HUDEP-2 (cell line): ENCODE measurements at regions not wholly inside any gene's neighbourhood (a gene's known extent, or its start where the extent isn't known, plus 50 kb on each side); places are given as distances from the start of the nearest gene placed in this dataset.
"Not testable (repeated sequence)": the region's sequence is repeated elsewhere in the genome, so short reads cannot be mapped to it uniquely, and the experiment has no call there.

Source experiments
- DNase-seq, 76 experiments: peaks; one replicate each; lab custom pipeline; 2025; ENCODE audit not compliant: unreplicated experiment in 76 of 76; lab: John Stamatoyannopoulos, UW

DNA sequence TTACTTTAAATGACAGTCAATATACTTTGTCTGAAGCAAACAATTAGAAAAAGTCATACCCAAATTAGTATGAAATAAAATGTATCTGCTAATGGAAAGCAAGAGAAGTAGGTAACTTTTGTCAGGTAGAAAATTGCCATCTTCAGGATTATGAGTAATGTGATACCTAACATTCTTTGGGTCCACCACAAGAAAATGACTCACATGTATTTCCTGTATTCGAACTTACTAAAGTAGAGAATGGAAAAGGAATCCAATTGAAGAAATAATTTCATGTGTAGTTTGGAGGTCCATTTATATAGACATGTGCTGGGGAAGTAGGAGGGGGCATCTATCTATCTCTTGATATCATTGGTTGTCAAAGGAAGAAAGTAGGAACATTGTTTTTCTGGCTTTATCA lies 636.2 kb upstream of the CHAC2 start:
- no peak for DNase-seq

- no peak for DNase-seq
Observed at GRCh38 chr2:53130441-53130943, 637.1 kb upstream of the CHAC2 start.

GRCh38 chr2:53129851-53130250 lies 637.8 kb upstream of the CHAC2 start:
- no peak for DNase-seq

- no peak for DNase-seq
Observed at GRCh38 chr2:53127061-53127650, 640.4 kb upstream of the CHAC2 start.

DNA sequence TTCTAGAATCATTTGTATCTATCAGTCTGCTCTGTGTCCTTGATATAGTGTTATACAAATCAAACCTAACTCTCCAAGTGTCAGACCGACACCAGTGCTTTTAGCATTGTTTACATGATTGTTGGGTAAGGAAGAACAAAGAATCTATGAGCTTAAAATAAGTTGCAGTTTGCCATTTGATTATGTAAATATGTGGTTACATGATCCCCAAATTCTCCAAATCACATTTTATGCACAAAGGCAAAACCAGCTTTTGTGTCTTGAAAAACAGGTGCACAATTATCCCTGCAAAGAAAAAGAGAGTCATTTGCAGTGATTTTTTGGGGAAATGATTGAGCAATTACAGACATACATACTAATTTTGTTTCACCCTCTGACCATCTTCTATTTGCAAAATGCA lies 652.6 kb upstream of the CHAC2 start:
- DNase-seq = no peak

GRCh38 chr2:53114582-53114981 lies 653.0 kb upstream of the CHAC2 start:
- no peak for DNase-seq

DNA sequence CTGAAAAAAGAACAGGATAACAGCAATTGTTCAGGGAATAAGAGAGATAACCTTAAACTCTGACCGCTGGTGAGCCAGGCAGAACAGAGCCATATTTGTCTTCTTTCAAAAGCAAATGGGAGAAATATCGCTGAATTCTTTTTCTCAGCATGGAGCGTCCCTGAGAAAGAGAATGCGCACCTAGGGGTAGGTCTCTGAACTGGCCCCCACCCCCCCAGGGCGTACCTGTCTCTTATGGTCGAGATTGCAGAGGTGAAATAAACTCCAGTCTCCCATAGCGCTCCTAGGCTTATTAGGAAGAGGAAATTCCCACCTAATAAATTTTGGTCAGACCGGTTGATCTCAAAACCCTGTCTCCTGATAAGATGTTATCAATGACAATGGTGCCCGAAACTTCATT lies 655.2 kb upstream of the CHAC2 start:
- DNase-seq = not testable (repeated sequence)

DNA sequence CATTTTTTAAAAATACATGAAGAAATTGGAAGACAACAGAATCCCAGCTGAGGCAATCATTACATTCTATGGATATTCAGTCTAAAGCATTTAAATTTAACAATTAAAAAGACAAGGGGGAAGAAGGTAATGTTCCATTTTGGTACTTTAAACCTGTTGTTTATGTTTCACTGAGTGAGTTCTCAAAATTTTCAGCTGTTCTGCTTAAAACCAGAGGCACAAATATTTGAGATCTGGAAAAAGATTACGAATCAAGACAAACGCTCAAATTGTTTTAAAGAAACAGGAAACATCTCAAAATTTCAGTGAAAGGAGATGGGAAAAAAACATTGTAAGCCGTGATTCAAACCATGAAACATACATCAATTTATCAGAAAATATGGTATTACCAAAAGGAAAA lies 656.2 kb upstream of the CHAC2 start:
- DNase-seq = no peak

DNA sequence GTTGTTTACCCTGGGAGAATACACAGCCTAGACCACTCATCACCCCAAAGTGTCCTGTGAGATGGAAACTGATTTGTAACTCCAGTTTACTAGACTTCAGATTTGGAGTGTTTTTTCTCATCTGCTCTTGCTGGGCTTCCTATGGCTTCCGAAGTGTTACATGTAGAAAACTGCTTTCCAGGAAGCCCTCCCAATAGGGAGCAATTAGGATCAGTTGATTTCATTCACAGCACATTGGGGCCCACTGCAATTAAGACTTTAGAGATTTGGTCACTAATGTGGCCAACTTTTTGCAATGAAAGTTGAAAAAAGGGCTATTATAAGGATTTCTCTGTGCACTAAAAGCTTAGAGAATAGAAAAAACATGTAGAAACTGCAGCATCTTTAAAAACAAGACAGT lies 656.6 kb upstream of the CHAC2 start:
- no peak for DNase-seq

GRCh38 chr2:53108246-53108645 lies 659.4 kb upstream of the CHAC2 start:
- DNase-seq = no peak

- DNase-seq = no peak
Observed at GRCh38 chr2:53104263-53104662, 663.3 kb upstream of the CHAC2 start.

DNA sequence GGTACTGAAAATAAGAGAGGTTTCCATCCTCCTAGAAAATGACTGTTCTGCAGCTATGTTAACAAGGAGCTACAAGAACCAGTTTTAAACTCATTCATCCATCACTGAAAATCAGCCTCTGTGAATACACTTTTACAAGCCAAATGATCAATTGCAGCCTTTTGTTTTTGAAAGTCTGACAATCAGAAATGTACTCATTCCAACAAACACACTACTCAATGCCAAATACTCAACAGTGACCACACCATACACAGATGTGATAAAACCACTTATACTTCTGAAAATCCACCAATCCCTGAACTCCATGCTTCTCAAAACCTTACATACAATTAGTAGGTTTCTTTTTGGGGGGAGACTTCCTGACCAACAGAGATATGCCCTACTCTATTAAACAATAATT lies 663.9 kb upstream of the CHAC2 start:
- DNase-seq = no peak

DNA sequence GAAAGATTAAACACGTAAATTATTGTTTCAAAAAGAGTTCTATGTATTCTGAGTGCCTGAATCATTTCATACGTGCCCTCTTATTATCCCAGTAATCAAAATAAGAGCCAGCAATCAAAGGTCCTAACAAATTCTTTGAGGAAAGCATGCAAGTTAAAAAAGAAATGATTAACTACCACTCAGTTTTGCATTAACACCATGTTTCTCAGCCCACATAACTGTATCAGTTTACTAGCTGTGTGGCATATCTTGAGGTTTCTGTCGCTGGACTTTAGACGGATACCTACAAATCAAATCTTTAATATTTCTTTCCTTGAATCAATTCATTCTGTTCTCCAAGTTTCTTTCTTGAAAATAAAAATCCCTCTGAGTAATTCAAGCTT lies 668.9 kb upstream of the CHAC2 start:
- no peak for DNase-seq

- no peak for DNase-seq
Observed at GRCh38 chr2:53096351-53096750, 671.3 kb upstream of the CHAC2 start.

DNA sequence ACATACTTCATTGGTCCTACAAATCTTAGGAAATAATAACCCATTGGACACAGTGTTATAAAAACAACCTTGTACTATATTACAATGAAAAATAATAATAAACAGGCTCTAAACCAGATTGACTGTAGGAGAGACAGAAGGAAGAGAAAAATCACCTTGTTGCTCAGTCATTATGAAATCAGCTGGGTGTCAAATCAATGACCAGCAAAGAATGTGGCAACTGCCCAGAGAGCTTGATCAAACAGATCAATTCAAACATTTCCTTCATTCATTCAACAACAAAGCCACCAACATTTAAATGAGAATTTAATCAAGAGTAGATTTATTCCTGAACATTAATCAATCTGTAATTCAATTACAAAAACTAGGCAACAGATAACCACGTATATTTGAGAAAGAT lies 671.9 kb upstream of the CHAC2 start:
- no peak for DNase-seq

GRCh38 chr2:53095227-53095626 lies 672.4 kb upstream of the CHAC2 start:
- DNase-seq = no peak

DNA sequence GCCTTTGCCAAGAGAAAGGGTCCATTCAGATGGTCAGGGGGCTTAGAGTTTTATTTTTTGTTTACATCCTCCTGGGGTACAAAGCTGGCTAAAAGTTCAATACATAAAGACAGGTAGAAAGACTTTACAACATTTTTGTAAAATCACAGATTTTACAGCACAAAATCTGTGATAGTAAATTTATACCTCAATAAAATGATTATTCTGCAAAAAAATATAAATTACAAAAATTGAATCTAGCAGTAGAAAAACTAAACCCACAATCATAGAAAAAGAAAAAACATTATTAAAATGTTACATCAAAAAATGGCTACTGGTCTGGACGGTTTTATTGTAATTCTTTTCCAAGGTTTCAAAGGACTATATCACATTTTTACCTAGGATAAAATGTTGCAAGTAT lies 674.2 kb upstream of the CHAC2 start:
- DNase-seq = no peak

GRCh38 chr2:53091183-53091582 lies 676.4 kb upstream of the CHAC2 start:
- no peak for DNase-seq

DNA sequence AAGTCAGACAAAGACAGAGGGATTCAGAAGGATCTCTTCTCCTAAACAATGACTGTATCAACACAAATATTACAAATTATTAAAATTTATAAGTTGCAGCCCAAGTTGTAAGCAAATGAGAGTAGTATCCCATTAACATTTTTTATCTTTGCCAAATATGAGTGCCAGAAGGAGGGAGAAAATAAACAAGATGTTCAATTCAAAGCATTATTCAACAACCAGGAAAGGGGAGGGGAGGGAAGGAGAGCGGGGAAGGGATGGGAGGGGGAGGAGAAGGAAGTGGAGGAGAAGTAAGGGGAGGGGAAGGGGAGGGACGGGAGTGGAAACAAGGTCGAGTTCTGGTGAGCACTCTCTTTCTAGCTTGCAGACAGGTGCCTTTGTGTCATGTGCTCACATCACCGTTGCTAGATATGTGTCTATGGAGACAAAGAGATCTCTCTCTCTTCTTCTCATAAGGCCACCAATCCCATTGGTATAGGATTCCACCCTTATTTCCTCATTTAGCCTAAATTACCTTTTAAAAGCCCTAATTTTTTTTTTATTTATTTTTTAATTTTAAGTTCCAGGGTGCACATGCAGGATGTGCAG lies 679.6 kb upstream of the CHAC2 start:
- DNase-seq = no peak

GRCh38 chr2:53087262-53087873 lies 680.2 kb upstream of the CHAC2 start:
- DNase-seq = no peak

- DNase-seq = no peak
Observed at GRCh38 chr2:53077413-53077812, 690.2 kb upstream of the CHAC2 start.

GRCh38 chr2:53075760-53076159 lies 691.8 kb upstream of the CHAC2 start:
- DNase-seq = no peak
